Left renal pelvis (tissue), 4 donors: ENCODE measurements at regions not wholly inside any gene's neighbourhood (a gene's known extent, or its start where the extent isn't known, plus 50 kb on each side); places are given as distances from the start of the nearest gene placed in this dataset.
A peak's percentile ranks its signal among the peaks of the same experiment; 100 is the strongest.

Experiments
- DNase-seq, 4 donors: peaks; one replicate each; pipeline ENCODE4 v3.0.0-alpha.2; 2013; ENCODE audit warnings: low read depth in 4 of 4, low spot score in 3 of 4

DNA sequence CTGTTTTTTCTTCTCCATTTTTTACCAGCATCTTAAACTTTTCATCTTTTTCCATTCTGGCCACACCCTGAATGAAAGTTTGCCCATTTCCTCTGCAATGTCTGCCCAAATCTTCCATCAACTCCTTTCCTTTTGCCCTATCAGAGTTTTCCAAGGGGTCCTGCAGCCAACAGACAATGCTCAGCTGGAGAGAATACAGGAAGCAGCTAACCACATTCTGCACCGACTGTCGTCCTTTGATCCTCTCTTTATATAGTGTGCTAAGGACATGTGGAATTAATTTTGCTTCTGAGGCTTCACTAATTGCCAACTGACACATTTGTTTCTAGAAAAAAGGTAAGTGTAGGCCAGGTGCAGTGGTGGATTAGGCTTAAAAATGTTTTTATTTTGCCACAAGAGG is 50.5 kb upstream of the DLX2 start:
- no peak for DNase-seq

DNA sequence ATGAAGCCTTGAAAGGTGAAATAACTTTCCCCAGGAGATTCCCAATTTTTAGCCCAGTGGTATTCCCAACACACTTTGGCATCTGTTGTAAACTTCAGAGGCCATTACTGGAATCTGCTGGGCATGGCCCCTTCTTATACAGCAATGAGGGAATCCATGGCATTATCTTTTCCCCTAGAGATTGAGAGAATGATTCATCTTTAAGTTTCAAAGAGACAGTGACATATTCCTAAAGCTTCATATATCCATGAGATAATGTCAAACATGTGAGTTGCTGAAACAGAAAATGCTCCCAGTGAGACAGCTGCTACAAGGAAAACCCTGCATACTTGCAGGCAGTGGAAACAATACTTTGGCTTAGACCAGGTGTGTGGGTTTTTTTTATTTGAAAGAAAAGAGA is 51.1 kb upstream of the DLX2 start:
- no peak for DNase-seq

- DNase-seq = no peak
These were observed 53.1 kb upstream of the DLX2 start for GRCh38 chr2:172155752-172156151.

- no peak for DNase-seq
These were observed 58.1 kb upstream of the DLX2 start for GRCh38 chr2:172160839-172161238.

GRCh38 chr2:172162225-172162733 is 59.6 kb upstream of the DLX2 start:
- DNase-seq = no peak

DNA sequence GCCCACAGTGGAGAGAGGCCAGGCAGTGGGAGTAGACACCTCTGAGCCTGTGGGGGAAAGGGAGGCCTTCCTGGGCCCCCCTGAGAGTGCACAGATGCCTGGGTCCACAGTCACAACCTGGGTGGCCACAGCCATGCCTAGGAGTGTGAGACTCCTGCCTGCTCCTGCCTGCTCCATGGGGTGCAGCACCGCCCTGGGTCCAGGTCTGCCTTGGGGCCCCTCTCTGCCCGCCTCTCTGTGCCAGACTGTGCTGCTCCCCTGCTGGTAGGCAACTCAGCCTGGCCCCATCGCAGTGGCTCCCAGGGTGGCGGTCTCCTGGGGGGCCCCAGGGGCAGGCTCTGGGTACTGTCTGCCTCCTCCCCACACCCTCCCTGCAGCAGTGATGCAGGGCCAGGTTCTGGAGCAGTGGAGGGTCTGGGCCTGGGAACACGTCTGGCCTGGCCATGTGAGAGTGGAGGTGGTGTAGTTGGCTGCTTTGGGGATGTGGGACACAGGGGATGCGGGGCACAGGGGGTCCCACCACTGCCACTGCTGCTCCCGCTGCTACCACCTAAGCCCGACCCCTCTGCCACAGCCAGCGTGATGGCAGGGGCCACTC is 60.1 kb upstream of the DLX2 start:
- DNase-seq = no peak

DNA sequence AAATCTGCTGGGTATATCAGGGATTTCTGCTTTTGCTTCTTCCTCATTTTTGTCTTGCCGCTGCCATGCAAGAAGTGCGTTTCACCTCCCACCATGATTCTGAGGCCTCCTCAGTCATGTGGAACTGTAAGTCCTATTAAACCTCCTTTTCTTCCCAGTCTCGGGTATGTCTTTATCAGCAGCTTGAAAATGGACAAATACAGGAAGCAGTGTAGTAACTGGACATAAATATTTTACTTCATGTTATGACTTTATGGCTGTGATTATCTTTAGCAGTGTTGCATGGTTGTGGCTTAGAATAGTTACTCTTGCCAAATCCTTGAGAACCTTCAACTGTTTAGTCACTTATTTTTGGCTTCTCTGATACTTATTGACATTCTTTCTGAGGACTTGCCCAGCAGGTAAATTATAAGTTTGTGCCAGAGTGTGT is 66.2 kb upstream of the DLX2 start:
- DNase-seq = no peak

- DNase-seq = no peak
These were observed 66.9 kb upstream of the DLX2 start for GRCh38 chr2:172169611-172170010.

DNA sequence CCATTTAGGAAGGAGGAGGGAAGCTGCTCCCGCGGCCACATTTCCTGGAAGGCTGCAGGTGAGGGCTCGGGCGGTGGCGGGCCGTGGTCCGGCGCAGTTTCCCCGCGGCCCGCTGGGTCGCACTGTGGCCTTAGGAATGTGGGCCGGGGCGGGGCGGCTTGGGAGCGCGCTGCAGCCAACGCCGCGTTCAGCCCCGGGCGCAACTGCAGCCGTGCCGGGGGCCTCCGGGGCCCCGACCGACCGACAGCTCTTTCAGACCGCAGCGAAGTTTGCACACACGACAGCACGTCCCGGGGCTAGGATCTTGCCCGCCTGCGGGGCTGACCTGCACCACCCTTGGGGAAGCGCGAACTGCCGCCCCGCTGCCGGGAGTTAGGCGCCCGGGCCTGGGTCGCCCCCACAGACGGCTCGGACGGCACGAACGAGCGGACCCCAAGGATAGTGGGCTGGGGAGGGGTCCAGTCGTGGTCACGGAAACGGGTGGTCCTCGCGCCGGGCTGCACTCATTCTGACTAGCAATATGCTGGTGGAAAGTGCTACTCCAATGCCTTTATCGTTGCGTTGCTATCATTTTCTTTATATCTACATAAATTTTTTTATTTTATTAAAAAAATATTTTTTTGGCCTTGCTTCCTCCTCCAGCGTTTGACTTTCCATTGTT is 69.9 kb upstream of the DLX2 start:
- peak in 3 of 4 donors; percentile 27 to 48 (median 29) for DNase-seq

DNA sequence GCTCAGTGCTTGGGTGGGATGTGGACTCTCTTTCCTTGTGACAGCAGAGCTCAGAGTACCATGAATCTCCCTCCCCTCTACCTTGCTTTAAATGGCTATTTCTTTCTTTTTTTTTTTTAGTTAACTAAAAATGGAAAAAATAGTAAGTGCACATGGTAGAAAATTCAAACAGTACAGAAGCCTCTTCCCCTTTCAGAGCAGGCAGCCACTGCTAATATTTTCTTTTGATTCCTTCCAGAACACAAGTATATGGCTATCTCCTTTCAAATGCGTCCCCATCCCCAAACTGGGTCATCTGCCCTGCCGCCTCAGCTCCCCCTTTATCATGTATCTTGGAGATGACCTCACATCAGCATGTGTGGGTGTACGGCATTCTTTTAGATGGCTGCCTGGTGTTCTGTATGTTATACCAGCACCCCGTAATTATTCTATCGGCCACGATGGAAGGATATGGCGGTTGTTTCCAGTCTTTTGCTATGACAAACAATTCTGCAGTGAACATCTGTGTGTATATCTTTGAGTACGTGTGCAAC is 70.5 kb upstream of the DLX2 start:
- DNase-seq = no peak

DNA sequence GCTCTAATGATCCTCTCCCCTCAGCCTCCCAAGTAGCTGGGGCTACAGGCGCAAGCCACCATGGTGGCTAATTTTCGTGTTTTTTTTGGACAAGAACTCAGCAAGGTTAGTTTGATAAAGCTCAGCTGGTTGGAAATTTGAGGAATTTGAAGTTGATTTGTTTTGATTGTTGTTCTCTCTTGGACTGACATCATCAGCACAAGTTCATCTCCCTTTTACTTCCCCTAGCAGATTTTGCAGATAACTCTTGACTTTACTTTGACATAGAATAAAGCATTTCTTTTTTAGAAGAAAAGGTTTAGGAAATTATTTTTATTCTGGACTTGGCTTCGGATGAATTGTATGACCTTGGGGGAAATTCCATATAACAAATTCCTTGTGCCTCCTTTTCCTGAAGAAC is 74.9 kb upstream of the DLX2 start:
- no peak for DNase-seq

- DNase-seq = no peak
These were observed 75.3 kb upstream of the DLX2 start for GRCh38 chr2:172177996-172178395.

DNA sequence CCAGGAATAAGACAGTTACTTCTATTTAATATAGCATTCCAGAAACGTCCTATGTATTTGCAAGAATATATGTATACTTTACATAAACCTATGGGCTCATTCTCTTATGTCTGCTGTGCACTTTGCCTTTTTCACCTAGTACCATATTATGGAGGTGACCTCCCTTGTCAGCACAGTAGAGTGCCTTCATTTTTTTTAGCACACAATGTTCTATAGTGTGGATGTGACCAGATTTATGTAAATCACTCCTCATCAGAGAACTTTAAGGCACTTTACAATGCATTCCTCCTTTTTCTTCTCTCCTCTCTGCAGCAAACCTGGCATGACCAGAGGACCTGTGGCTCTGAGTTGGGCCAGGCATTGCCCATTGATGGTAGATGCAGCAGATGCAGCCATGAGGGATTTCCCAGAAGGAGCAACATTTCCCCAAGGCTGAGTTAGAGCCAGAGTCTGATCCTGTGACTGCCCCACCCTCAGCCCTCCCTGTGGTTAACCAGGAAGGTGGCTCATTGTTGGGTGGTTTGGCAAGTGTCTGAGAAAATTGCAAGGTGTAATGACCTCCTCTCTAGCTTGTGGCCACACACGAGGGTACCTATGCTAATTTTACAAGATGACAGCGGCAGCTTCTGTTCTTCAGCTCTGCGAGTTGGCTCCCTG is 76.5 kb upstream of the DLX2 start:
- no peak for DNase-seq

DNA sequence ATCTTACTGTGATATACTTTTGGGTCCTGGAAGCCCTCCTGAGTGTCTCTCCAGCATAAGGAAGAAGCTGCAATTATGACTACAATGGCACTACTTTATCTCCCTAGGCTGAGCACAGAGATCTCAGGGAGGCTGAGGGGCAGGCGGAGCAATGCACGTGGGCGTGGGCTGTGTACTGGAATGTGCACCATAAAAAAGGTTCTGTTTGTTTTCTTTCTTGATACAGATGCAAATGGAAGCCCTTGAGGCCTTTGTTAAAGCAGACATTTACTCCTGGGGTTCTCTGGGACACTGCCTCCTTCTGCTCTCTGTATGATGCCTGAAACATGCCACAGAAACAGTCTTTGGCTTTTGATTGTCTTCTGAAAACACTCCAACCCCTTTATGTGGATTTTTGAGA is 79.1 kb upstream of the DLX2 start:
- DNase-seq = no peak

DNA sequence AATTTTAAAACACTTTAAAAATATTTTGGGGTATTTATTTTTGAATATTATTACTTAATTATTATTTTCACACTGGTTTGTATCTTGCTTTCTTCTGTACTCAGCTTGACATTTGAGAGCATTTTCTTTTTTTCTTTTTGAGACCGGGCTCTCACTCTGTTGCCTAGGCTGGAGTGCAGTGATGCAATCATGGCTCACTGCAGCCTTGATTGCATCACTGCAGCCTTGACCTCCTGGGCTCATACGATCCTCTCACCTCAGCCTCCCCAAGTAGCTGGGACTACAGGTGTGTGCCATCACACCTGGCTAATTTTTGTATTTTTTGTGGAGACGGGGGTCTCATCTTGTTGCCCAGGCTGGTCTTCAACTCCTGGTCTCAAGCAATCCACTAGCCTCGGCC is 79.9 kb upstream of the DLX2 start:
- no peak for DNase-seq

DNA sequence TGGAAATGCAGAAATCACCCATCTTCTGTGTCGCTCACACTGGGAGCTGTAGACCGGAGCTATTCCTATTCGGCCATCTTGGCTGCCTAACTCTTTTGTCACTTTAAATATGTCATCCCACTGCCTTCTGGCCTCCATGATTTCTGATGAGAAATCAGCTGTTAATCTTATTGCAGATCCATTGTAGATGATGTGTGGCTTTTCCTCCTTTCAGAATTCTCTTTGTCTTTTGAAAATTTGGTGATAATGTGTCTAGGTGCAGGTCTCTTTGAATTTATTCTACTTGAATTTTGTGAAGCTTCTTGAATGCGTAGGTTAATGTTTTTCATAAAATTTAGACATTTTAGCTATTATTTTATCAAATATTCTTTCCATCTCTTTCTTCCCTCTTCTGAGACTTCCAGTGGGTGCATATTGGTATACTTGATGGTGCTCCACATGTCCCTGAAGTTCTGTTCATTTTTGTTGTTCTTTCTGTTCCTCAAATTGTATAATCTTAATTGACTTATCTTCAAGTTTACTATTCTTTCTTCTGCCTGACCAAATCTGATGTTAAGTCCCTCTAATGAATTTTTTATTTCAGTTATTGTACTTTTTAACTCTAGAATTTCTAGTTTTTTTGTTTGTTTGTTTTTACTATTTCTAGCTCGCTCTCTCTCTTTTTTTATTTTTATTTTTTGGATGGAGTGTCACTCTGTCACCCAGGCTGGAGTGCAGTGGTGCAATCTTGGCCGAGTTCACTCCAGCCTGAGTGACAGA is 90.8 kb upstream of the DLX2 start:
- DNase-seq = no peak

DNA sequence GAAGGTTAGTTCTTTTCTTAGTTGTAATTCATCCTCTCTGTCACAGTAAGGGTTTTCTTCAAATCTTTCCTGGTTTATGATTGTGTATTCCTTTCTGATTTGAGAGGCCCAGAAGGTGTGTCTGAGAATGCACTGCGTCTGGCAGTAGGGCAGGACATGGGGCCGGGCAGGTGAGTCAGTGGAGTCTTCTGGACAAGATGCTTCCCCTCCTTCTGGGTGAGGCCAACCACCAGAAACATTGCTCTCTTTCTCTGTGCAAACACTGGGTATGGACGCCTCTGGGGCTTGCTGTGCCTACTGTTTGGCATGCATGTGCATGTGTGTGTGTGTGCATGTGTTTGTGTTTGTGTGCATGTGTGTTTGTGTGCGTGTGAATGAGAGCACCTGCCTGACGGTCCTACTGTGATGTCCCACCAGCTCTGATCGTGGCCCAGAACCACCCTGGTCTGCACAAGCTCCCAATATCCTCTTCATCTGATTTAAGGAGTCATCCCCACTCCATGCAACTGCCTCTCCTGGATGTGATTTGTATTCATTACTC is 93.2 kb upstream of the DLX2 start:
- DNase-seq = no peak

GRCh38 chr2:172196768-172197431 is 94.2 kb upstream of the DLX2 start:
- DNase-seq = no peak

- no peak for DNase-seq
These were observed 95.7 kb upstream of the DLX2 start for GRCh38 chr2:172198361-172198760.

DNA sequence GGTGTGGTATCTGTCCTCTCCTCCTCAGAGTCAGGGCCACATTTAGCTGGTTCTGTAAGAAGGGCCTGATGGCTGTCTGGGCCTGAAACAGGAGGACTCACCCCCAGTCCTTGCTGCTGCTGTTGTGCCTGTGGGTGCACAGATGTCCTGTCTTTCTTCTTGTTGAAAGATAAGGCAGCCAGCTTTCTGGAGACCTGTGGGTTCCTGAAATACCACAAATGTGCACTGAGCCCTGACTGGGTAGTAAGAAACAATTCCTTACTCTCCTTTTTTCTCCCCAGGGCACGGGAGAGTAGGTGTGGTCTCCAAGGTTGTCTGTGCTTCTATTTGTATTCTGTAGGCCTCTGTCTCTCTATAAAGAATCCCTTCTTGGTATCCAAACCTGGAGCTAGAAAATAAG is 96.2 kb upstream of the DLX2 start:
- no peak for DNase-seq
